IPS DF 19.7 (cell line): ENCODE measurements at regions not wholly inside any gene's neighbourhood (a gene's known extent, or its start where the extent isn't known, plus 50 kb on each side); places are given as distances from the start of the nearest gene placed in this dataset.
"Not testable (repeated sequence)": the region's sequence is repeated elsewhere in the genome, so short reads cannot be mapped to it uniquely, and the experiment has no call there.

Experiments
- DNase-seq: peaks from one replicate; pipeline ENCODE4 v3.0.0-alpha.2; 2013; ENCODE audit warnings: low read depth, low spot score

DNA sequence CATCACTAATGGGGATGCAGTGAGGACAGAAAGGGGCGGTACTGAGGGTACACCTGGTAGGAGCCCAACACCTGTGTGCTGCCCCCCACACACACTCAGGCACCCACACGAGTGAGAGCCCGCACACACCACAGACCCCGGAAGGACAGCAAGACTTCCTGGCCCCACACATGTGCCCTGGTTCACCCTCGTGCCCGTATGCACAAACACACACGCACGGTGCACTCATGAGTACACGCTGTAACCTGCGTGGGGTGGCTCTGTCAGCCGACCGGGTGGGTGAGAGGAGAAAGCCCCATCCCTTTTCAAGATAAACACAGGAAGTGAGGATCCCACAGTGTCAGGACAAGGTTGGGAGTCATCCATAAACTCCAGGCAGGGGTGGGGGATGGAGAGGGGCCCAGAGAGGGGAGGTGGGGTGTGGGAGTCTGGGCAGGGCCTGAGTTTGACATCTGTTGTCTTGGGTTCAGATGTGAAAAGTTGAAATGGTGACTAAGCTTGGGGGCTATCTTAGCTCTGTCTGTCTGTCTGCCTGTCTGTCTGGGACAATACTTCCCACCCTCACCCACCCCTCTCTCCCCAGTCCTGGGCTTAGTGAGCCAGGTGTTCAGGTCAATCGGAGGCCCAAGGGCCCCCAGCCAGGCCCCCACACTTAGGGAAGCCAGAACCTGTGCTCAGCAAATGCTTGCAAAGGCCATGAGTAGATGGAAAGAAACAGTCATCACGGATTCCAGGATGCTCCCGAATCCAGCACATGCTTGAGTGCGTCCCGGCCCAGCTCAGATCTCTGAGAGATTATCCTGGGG is 119.8 kb upstream of the ZBTB40 start:
- no peak for DNase-seq

DNA sequence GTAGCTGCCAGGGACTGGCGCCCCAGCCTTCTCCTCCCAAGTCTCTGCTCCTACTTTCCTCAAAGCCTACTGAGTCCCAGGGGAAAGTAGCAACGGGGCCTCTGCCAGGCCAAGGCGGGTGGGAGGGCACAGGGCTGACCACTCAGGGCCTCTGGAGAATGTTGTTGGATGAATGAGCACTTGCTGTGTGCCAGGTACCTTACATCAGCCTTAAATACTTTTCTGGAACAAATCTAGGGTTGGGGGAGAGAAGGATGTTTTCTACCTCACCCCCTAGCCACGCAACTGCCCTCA is 119.3 kb upstream of the ZBTB40 start:
- DNase-seq, result no peak

DNA sequence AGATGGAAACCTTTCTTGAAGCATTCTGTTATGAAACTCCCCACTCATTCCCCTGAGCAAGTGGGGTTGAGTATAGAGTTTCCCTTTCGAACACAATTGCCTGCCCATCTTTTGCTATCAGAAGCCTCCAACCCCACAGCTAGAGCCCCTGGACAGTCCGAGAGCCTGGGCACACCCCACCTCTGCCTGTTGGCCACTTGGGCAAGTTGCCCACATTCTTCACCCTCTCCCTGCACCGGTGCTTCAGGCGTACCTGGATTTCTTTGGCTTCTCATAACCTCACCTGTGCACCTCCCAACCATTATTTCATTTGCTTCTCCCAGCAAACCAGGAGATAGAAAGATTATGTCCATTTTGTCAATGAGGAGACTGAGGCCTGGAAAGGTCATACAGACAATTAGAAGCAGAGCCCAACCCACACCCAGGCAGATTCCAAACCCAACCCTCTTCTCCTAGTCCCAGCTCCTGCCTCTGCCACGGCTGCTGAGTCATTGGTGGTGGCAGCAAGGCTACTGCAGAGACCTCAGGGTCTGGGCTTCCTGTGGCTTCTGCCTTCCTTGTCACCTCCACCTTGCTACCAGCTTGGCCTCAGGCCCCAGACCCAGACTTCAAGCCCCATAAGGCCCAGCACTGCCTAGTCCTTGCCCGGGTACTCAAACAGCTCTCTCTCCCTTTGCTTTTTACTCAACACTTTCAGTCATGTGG is 118.7 kb upstream of the ZBTB40 start:
- DNase-seq, result no peak

DNA sequence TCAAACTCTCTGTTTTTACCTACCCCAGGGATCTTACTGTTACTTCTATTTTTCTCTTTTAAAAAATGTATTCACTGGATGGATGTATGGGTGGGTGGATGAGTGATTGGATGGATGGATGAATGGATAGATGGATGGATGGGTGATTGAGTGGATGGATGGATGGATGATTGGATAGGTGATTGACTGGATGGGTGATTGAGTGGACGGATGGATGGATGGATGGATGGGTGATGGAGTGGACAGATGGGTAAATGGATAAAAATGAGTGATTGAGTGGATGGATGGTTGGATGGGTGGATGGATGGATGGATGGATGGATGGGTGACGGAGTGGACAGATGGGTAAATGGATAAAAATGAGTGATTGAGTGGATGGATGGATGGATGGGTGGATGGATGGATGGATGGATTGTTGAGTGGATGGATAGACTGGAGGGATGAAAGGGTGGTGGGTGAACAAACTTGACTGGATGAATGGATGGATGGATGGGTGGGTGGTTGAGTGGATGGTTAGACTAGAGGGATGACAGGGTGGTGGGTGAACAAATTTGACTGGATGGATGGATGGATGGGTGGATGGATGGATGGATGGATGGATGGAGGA is 118.0 kb upstream of the ZBTB40 start:
- DNase-seq, result no peak

DNA sequence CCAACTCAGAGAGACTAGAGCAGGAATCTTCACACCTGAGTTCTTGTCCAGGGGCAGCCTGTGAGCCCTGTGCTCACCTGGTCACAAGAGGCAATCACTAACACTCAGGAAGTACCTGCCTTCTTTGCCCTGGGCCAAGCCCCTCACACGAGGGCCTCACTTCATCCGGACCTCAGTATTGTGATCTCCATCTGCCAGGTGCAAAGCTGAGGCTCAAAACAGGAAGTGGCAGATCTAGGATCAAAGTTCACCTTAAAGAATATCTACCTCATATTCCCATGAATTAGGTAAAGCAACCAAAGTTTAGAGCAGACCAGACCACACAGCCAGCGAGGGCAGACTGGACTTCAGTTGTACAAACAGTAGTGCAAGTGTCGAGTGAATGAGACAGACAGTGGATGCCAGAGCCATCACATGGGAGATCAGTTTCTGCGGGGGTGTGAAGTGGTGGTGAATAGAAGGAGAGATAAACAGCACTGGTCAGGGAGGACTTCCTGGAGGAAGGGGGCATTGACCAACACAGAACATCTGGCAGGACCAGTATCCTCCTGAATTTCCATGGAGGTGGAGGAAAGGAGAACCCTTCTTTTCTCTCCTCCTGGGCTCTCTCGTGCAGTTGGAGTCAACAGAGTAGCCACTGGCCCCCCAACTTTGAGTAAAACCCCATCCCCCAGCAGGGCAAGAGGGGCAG is 116.6 kb upstream of the ZBTB40 start:
- no peak for DNase-seq

DNA sequence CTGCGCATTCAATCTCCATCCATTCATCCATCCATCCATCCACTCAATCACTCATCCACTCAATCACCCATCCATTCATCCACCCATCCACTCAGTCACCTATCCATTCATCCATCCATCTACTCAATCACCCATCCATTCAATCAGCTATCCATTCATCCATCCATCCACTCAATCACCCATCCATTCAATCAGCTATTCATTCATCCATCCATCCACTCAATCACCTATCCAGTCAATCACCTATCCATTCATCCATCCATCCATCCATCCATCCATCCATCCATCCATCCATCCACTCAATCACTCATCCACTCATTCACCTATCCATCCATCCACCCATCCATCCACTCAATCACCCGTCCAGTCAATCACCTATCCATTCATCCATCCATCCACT is 115.4 kb upstream of the ZBTB40 start:
- not testable (repeated sequence) for DNase-seq

DNA sequence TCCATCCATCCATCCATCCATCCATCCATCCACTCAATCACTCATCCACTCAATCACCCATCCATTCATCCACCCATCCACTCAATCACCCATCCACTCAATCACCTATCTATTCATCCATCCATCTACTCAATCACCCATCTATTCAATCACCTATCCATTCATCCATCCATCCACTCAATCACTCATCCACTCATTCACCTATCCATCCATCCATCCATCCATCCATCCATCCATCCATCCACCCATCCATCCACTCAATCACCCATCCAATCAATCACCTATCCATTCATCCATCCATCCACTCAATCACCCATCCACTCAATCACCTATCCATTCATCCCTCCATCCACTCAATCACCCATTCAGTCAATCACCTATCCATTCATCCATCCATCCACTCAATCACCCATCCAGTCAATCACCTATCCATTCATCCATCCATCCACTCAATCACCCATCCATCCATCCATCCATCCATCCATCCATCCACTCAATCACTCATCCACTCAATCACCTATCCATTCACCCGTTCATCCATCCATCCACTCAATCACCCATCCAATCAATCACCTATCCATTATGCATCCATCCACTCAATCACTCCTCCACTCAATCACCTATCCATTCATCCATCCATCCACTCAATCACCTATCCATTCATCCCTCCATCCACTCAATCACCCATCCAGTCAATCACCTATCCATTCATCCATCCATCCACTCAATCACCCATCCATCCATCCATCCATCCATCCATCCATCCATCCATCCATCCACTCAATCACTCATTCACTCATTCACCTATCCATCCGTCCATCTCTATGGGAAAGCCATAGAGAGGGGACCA is 114.7 kb upstream of the ZBTB40 start:
- not testable (repeated sequence) for DNase-seq

DNA sequence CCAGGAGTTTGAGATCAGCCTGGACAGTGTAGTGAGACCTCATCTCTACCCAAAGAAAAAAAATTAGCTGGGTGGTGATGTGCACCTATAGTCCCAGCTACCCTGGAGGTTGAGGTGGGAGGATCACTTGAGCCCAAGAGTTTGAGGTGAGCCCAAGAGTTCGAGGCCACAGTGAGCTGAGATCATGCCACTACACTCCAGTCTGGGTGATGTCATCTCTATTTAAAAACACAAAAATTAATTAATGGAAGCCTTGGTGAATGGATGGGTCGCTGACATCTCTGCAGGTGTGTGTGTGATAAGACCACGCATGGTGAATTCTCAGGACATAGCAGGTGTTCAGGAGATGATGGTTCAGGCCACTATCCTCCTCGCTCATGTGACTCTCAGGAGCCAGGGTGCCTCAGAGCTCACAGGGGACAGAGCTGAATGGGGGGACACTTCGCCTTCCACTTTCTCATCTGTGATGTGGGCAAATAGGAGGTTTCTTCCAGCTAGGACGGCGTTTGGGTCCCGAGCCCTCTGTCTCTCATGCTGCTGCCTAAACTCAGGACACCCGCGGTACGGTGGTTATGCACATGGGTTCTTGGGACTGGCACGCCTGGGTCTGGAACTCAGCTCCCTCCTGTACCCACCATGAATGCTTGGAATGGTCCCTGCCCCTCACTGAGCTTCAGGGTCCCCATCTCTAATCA is 113.4 kb upstream of the ZBTB40 start:
- DNase-seq, result no peak

DNA sequence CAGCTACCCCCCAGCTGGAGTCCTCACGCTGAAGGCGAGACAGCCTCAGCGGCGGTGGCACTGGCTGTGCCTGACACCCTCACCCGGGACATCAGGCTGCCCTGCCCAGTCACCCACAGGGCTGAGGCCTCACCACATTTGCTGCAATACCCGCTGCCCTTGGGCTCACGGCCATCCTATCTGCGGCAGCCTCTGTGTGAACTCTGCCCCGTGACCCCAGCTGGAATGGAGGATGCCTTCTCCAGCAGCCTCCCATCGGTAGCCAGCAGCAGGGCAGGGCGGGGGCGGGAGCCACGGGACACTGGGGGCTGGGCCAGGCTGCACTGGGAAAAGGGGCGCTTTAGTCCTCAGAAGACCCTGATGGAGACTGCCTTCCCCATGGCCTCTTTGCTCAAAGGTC is 112.4 kb upstream of the ZBTB40 start:
- no peak for DNase-seq

DNA sequence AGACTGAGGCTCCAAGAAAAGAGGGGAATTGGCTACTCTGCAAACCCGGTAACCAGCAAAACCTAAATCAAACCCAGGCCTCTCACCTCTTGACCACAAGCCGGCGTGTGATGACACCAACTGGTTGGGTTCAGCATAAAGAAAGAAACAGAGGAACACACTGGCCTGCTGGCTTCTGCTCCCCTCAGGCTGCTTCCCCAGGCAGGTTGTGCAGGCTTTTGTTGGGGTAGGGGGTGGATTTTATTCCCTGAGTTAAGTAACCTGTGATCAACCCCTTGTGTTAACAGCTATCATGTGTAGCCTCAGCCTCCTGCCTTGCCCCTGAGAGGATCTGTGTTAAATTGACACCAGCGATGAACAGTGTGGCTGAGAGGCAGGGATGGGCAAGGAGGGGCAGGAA is 111.6 kb upstream of the ZBTB40 start:
- no peak for DNase-seq

DNA sequence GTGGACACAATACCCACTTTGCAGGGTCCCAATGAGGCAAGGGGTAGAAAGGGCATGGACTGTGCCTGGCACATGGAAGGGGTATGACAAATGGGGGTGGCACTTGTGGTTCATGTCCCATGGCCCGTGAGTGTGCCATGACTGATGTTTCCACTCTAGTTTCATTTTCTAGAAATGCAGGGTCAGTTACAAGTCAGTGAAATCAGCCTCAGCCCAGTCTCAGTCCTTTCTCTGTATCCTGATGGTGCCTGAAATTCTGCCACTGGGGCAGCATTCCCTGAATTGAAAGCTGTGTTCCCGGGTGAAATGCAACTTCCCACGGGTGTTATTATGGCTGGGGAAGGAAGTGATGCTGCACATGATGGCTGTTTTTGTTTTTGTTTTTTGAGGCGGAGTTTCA is 110.8 kb upstream of the ZBTB40 start:
- DNase-seq, result no peak

DNA sequence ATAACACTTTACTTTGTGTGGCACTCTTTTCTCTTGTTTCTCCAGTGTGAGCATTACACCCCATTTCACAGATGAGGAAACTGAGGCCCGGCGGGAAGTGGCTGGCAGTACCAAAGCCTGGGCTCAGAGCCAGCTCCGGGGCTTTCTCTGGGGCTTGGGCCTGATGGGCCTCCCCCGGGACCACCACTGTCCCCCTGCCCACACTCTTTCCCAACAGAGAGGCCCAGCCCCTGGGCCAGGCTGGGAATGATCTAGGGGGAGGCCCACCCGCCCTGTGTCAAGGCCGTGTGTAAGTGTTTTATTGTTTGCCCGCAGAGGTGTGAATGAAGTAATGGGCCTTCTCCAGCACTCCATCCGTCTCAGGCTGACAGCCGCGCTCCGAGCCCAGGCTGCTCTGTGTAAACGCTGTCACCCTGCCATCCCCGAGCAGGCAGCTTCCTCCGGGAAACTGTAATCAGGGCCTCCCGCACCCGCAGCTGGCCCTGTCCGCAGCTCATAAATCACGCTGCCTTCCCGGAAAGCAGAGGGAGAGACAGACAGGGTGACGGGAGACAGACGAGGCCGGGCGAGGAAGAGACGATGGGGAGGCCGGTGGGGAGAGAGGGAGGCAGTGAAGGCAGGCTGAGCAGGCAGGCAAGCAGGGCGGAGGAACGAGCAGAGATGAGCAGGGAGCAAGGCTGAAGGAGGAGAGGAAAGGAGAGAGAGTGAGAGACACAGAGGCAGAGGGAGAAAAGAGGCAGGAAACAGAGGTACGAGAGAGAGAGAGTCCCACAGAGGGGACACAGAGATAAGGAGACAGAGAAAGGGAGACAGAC is 109.7 kb upstream of the ZBTB40 start:
- DNase-seq, result no peak

DNA sequence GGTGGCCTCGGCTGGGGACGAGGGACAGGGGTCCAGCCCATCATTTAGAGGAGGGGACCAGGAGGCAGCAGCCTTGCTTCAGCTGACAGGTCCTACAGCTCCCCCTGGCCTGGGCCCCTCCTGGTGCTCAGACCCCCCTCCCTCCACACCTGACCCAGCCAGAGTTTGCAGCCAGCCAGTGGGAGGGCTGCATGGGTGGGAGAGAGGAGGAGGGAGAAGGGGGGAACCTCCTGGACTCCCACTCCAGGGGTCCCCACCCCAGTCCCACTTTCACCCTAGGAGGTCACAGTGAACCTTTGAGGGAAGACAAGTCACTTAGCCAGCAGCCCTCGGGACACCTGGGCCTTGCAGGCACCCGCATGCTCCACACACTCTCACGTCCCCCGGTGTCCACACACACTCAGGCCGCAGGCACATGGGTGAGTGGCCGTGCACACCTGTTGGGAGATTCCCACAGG is 108.9 kb upstream of the ZBTB40 start:
- DNase-seq, result no peak

DNA sequence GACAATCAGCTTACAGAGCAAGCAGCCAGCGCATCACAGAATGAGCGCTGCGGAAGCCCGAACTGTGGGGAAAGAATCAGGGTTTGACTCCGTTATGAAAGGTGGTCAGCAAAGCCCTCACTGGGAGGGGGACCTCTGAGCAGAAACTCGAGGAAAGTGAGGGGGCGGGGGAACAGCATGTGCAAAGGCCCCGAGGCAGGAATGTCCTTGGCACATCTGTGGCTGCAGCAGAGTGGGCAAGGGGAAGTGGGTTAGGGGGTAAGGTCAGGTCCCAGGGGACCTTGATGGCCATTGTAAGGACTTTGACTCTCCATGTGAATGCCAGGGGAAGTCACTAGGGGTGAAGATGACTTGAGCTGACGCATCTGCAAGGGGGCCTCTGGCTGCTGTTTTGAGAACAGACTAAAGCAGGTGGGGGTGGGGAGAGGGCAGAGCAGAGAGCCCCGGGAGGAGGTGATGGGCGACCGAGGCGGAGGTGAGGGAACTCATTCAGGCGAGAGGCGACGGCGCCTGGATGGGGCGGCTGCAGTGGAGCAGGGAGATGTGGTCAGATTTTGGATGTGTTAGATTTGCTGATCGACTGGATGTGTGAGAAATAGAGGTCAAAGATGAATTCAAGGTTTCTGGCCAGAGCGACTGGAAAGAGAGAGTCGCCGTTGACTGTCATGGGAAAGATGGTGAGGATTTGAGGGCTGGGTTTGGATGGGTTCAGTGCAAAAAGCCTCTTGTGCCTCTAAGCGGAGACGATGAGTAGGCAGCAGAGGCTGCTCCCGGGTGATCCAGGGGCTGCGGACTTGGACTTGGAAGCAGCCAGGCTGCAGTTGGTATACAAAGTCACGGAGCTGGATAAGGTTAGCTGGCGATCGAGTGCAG is 108.0 kb upstream of the ZBTB40 start:
- DNase-seq, result no peak

DNA sequence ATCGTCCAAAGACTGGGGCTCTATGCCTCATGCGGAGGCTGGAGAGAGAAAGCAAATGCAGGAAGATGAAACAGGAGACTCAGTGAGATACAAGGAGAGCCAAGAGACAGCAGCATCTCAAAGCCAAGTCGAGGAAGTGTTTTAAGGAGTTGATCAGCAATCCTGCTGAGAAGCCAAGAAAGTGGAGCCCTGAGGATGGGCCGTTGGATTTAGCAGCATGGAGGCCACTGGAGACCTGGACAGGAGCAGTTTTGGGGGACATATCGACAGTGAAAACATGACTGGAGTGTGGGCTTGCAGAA is 107.4 kb upstream of the ZBTB40 start:
- DNase-seq, result no peak

DNA sequence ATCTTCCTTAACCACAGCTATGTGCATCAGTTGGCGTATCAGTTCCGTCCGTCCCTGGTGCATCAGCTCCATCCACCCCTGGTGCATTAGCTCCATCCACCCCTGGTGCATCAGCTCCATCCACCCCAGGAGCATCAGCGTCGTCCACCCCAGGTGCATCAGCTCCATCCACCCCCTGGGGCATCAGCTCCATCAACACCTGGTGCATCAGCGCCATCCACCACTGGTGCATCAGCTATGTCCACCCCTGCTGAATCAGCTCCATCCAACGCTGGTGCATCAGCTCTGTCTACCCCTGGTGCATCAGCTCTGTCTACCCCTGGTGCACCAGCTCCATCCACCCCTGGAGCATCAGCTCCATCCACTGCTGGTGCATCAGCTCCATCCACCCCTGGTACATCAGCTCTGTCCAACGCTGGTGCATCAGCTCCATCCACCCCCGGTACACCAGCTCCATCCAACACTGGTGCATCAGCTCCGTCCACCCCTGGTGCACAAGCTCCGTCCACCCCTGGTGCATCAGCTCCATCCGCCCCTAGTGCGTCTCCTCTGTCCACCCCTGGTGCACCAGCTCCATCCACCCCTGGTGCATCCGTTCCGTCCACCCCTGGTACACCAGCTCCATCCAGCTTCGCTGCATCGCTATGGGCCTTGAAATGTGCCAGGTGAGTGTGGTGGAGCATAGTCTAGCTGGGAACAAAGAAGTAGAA is 106.6 kb upstream of the ZBTB40 start:
- DNase-seq, result no peak

DNA sequence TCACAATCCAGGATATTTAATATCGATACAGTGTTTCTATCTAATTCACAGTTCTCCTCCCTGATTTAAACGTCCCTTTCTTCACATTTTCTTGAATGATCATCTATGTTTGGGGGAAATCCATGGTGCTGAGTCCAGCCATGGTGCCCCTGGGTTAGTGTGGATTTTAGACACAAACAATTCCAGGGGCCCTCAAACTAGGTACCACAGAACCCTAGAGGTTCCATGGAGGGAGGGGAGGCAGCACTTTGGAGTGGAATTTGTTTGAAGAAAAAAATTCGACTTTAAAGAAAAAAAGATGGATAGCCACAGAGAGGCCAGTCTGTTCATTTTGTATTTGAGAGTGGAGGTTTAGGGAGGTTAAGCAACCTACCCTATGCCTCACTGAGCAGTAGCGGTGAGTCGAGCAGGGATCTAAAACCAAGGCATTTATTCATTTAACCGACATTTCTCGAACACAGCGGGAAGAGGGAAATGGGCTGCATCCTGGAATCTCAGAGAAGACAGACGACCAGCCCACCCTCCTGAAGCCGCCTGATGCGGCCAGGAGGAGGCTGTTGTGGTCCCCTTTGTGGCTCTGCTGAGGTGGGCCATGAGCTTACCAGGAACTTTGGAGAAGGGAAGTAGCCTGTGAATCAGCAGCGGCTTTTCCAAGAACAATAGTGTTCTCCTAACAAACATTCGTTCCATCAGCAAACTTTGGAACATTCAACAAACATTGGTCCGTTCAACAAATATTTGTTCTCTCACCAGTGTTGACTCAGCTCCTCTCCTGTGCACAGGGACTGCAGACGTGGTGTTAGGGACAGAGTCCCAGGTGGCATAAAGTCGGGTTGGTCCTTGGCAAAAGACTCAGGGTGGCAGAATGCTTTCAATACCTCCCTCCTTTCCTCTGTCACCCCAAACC is 103.5 kb upstream of the ZBTB40 start:
- no peak for DNase-seq
